IPS-18a (cell line): ENCODE measurements at regions not wholly inside any gene's neighbourhood (a gene's known extent, or its start where the extent isn't known, plus 50 kb on each side); places are given as distances from the start of the nearest gene placed in this dataset.
"Not testable (repeated sequence)": the region's sequence is repeated elsewhere in the genome, so short reads cannot be mapped to it uniquely, and the experiment has no call there.

Experiments used
- H3K27ac ChIP-seq: one replicate; pipeline ENCODE4 v1.5.1; 2013; ENCODE audit warnings: low read length
- H3K27me3 ChIP-seq: one replicate; pipeline ENCODE4 v1.6.1; 2013; ENCODE audit warnings: mild to moderate bottlenecking, low read length; ENCODE audit not compliant: control insufficient read depth, insufficient read depth
- H3K36me3 ChIP-seq: one replicate; pipeline ENCODE4 v1.6.1; 2013; ENCODE audit warnings: low read depth, low read length; ENCODE audit not compliant: control insufficient read depth
- H3K4me1 ChIP-seq: one replicate; pipeline ENCODE4 v1.6.1; 2013; ENCODE audit warnings: low read depth, low read length; ENCODE audit not compliant: control insufficient read depth
- H3K4me3 ChIP-seq: one replicate; pipeline ENCODE4 v1.5.1; 2013; ENCODE audit warnings: low read length
- H3K9ac ChIP-seq: one replicate; pipeline ENCODE4 v1.6.1; 2013; ENCODE audit warnings: mild to moderate bottlenecking, low read length, moderate library complexity
- H3K9me3 ChIP-seq: one replicate; pipeline ENCODE4 v1.6.1; 2013; ENCODE audit warnings: low read depth, low read length; ENCODE audit not compliant: control insufficient read depth

DNA sequence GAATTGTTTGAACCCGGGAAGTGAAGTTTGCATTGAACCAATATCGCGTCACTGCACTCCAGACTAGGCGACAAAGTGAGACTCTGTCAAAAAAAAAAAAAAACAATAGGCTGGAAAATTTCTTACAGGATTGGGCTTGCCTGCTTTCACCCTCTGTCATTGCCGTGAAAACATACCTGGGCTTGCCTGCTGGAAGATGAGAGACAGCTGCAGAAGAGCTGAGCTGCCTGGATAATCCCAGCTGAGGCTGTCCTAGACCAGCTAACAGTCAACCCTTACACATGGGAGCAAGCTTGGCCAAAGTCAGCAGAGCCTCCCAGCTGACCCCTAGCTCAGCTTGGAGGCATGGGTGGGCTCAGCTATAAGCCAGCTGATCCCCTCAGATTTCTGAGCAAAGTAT, 306.2 kb downstream of the CCSER2 start:
- no peaks in the 10 kb centered on the region for H3K27me3 ChIP-seq
- no peaks in the 10 kb centered on the region for H3K4me1 ChIP-seq
- H3K36me3 ChIP-seq = no peaks in the 10 kb centered on the region
- no peak overlapping the region for H3K27ac ChIP-seq
- H3K9me3 ChIP-seq = no peaks in the 10 kb centered on the region
- no peak overlapping the region for H3K4me3 ChIP-seq
- H3K9ac ChIP-seq = no peak overlapping the region

- not testable (repeated sequence) for H3K9ac ChIP-seq, H3K36me3 ChIP-seq, H3K27ac ChIP-seq, H3K4me1 ChIP-seq, H3K9me3 ChIP-seq, H3K27me3 ChIP-seq, H3K4me3 ChIP-seq
Measured at GRCh38 chr10:84650628-84651027, 322.2 kb downstream of the CCSER2 start.

DNA sequence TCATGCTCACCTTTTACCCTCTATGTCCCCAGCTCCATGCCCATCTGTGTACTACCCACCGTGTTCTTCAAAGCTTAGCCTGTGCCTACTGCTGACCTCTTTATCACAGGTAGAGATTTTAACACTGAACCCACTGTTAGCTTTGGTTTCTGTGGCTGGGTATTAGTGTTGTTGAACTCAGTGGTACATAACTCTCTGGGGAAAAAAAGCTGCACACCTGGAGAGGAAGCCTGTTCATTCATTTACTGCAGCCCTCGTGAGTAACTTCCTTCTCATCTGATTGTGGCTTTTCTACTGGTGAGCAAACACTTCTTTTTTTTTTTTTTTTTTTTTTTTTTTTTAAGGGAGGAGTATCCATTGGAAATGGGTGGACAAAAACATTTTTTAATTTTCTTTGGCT, 326.3 kb downstream of the CCSER2 start:
- H3K27me3 ChIP-seq = no peaks in the 10 kb centered on the region
- no peak overlapping the region for H3K27ac ChIP-seq
- no peak overlapping the region for H3K9ac ChIP-seq
- no peaks in the 10 kb centered on the region for H3K36me3 ChIP-seq
- H3K9me3 ChIP-seq = no peaks in the 10 kb centered on the region
- H3K4me3 ChIP-seq = no peak overlapping the region
- H3K4me1 ChIP-seq = no peaks in the 10 kb centered on the region

- no peak overlapping the region for H3K9ac ChIP-seq
- no peaks in the 10 kb centered on the region for H3K27me3 ChIP-seq
- H3K9me3 ChIP-seq = no peaks in the 10 kb centered on the region
- no peak overlapping the region for H3K27ac ChIP-seq
- H3K4me1 ChIP-seq = no peaks in the 10 kb centered on the region
- no peaks in the 10 kb centered on the region for H3K36me3 ChIP-seq
- no peak overlapping the region for H3K4me3 ChIP-seq
Measured at GRCh38 chr10:84659027-84659426, 330.6 kb downstream of the CCSER2 start.

DNA sequence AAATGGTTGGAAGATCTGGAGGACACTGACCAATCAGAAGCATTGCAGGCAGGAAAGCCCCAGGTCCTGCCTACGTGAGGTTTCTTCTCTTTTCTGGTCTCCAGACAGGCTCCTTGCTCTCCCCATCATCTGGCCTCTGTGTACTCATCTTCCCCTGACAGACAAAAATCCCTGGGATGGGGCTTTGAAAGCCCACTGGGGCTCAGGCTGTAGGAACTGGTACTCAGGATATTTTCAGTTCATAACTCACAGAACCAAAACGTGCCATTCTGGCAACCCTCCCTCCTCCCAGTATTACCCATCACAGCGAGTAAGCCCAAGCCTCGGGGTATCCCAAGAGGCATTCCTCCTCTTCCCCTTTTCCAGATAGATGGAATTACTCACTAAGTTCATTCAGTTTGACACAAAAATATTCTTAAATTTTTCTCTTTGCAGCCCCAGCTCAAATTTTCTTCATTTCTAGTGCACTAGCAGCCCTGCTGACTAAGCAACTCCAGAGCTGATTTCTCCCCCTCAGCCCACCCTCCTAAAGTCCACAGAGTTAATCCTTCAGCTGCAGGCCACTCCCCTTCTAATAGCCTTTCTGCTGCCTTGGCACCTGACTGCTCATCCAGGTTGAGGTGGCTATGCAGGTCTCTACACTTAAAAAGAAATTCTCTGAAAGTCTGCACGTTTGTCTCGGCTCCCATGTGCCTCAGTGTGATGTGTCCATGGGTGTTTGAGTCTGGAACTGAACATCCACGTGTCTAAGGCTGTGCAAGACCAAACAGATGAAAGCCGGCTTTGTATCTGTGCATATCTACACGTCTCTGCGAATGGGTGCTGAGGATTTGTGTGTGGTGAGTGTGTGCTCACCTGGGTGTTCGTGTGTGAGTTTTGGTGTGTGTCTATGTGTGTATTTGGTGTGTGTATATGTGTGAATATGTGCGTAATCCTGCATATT, 331.4 kb downstream of the CCSER2 start:
- Histone ChIP-seq H3K4me1 (no peaks in the 10 kb centered on the region), H3K27me3 (no peaks in the 10 kb centered on the region), H3K36me3 (no peaks in the 10 kb centered on the region), H3K4me3 (no peak overlapping the region), H3K27ac (no peak overlapping the region), H3K9ac (no peak overlapping the region), H3K9me3 (no peaks in the 10 kb centered on the region)

- no peaks in the 10 kb centered on the region for H3K36me3 ChIP-seq
- no peak overlapping the region for H3K27ac ChIP-seq
- no peaks in the 10 kb centered on the region for H3K4me1 ChIP-seq
- no peak overlapping the region for H3K4me3 ChIP-seq
- H3K9ac ChIP-seq = no peak overlapping the region
- no peaks in the 10 kb centered on the region for H3K9me3 ChIP-seq
- no peaks in the 10 kb centered on the region for H3K27me3 ChIP-seq
Measured at GRCh38 chr10:84660450-84661159, 332.2 kb downstream of the CCSER2 start.

DNA sequence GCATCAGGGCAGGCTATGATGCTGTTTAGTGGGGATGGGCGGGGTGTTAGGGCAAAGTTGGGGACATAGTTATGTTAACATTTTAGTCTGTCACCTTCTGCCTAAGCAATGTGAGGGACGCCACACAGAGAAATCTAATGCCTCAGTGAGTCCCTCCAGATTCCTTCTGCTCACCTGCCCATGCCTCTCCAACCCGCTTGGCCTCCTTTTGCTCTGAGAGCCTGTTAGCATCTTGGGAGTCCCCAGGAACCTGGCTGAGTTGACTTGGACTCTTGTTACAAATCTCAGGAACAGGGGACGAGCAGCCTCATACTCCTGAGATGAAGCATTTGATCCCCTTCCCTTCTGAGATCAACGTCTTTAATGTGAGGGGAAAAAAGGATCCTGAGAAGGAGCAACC, 336.8 kb downstream of the CCSER2 start:
- Histone ChIP-seq H3K27ac (no peak overlapping the region), H3K27me3 (no peaks in the 10 kb centered on the region), H3K36me3 (no peaks in the 10 kb centered on the region), H3K4me1 (no peaks in the 10 kb centered on the region), H3K4me3 (no peak overlapping the region), H3K9ac (no peak overlapping the region), H3K9me3 (no peaks in the 10 kb centered on the region)

GRCh38 chr10:84665883-84666463, 337.6 kb downstream of the CCSER2 start:
- H3K27me3 ChIP-seq = no peaks in the 10 kb centered on the region
- no peaks in the 10 kb centered on the region for H3K4me1 ChIP-seq
- H3K9me3 ChIP-seq = no peaks in the 10 kb centered on the region
- H3K4me3 ChIP-seq = no peak overlapping the region
- H3K9ac ChIP-seq = no peak overlapping the region
- H3K36me3 ChIP-seq = no peaks in the 10 kb centered on the region
- no peak overlapping the region for H3K27ac ChIP-seq

GRCh38 chr10:84668186-84668763, 339.9 kb downstream of the CCSER2 start:
- H3K9ac ChIP-seq = no peak overlapping the region
- no peak overlapping the region for H3K4me3 ChIP-seq
- H3K9me3 ChIP-seq = no peaks in the 10 kb centered on the region
- no peaks in the 10 kb centered on the region for H3K27me3 ChIP-seq
- no peaks in the 10 kb centered on the region for H3K4me1 ChIP-seq
- no peaks in the 10 kb centered on the region for H3K36me3 ChIP-seq
- H3K27ac ChIP-seq = no peak overlapping the region

GRCh38 chr10:84675060-84675459, 346.7 kb downstream of the CCSER2 start:
- H3K9me3 ChIP-seq = no peaks in the 10 kb centered on the region
- H3K27ac ChIP-seq = no peak overlapping the region
- H3K4me1 ChIP-seq = no peaks in the 10 kb centered on the region
- no peaks in the 10 kb centered on the region for H3K27me3 ChIP-seq
- H3K4me3 ChIP-seq = no peak overlapping the region
- no peaks in the 10 kb centered on the region for H3K36me3 ChIP-seq
- no peak overlapping the region for H3K9ac ChIP-seq

- no peaks in the 10 kb centered on the region for H3K27me3 ChIP-seq
- H3K36me3 ChIP-seq = no peaks in the 10 kb centered on the region
- H3K4me1 ChIP-seq = no peaks in the 10 kb centered on the region
- no peak overlapping the region for H3K27ac ChIP-seq
- no peak overlapping the region for H3K9ac ChIP-seq
- no peak overlapping the region for H3K4me3 ChIP-seq
- no peaks in the 10 kb centered on the region for H3K9me3 ChIP-seq
Measured at GRCh38 chr10:84676536-84676935, 348.1 kb downstream of the CCSER2 start.
